IMR-90 (cell line): ENCODE measurements at regions not wholly inside any gene's neighbourhood (a gene's known extent, or its start where the extent isn't known, plus 50 kb on each side); places are given as distances from the start of the nearest gene placed in this dataset.

Experiments used
- ATAC-seq: fragments of 200-7000 bp; cut with Tn5 transposase; 2 replicates; pipeline ENCODE4 v1.9.1; 2020; ENCODE audit warnings: low read depth, mild to moderate bottlenecking, moderate library complexity
- BruUV-seq: library from RNA; stranded (reverse); fragments of 400-500 nt; replicated peaks from 2 replicates; lab custom pipeline; 2021; lab: Mats Ljungman, UMichigan
- CTCF ChIA-PET: fragments of 300-600 bp; formaldehyde crosslinking; extraction: SDS; loops from one replicate; lab custom pipeline; 2021; ENCODE audit warnings: antibody characterized with exemption; lab: Yijun Ruan, JAX
- POLR2A ChIA-PET: fragments of 300-600 bp; sonication (Branson Sonifier 250); formaldehyde crosslinking; loops from one replicate; lab custom pipeline; 2022; ENCODE audit warnings: antibody characterized with exemption; ENCODE audit not compliant: unreplicated experiment; lab: Charles Lee
- DNase-seq: peaks from one replicate; pipeline ENCODE4 v3.0.0; 2013
- H2AFZ ChIP-seq: replicated peaks from 2 replicates; pipeline ENCODE3; 2013; ENCODE audit warnings: low read length, mild to moderate bottlenecking; ENCODE audit not compliant: poor library complexity
- H2AK5ac ChIP-seq: 2 replicates; pipeline ENCODE4 v1.6.1; 2013; ENCODE audit warnings: low read depth, low read length, inconsistent platforms
- H2AK9ac ChIP-seq: replicated peaks from 2 replicates; pipeline ENCODE3; 2013; ENCODE audit warnings: mild to moderate bottlenecking, low read depth, low read length, moderate library complexity; ENCODE audit not compliant: poor library complexity
- H2BK120ac ChIP-seq: 2 replicates; pipeline ENCODE4 v1.6.1; 2013; ENCODE audit warnings: low read depth, low read length, inconsistent platforms
- H2BK15ac ChIP-seq: 3 replicates; pipeline ENCODE4 v1.6.1; 2013; ENCODE audit warnings: low read depth, low read length, inconsistent platforms
- H2BK20ac ChIP-seq: 2 replicates; pipeline ENCODE4 v1.6.1; 2013; ENCODE audit warnings: low read depth, mild to moderate bottlenecking, inconsistent platforms, low read length, moderate library complexity
- H2BK5ac ChIP-seq: 2 replicates; pipeline ENCODE4 v1.6.1; 2013; ENCODE audit warnings: mild to moderate bottlenecking, low read depth, low read length, inconsistent platforms; ENCODE audit not compliant: poor library complexity, severe bottlenecking
- H3K14ac ChIP-seq: replicated peaks from 2 replicates; pipeline ENCODE4 v1.6.1; 2013; ENCODE audit warnings: low read depth, low read length, inconsistent platforms
- H3K18ac ChIP-seq: 2 replicates; pipeline ENCODE4 v1.6.1; 2013; ENCODE audit warnings: low read depth, low read length, control low read depth
- H3K23ac ChIP-seq: 2 replicates; pipeline ENCODE4 v1.6.1; 2013; ENCODE audit warnings: low read depth, low read length, inconsistent platforms
- H3K27ac ChIP-seq: 2 replicates; pipeline ENCODE4 v1.5.1; 2013; ENCODE audit warnings: mild to moderate bottlenecking, control low read depth, low read length; ENCODE audit not compliant: insufficient read depth
- H3K27me3 ChIP-seq: 2 replicates; pipeline ENCODE4 v1.6.1; 2013; ENCODE audit warnings: low read length; ENCODE audit not compliant: control insufficient read depth, insufficient read depth
- H3K36me3 ChIP-seq: 2 replicates; pipeline ENCODE4 v1.6.1; 2013; ENCODE audit warnings: low read length, mixed read lengths; ENCODE audit not compliant: control insufficient read depth, insufficient read depth
- H3K4ac ChIP-seq: 2 replicates; pipeline ENCODE4 v1.6.1; 2013; ENCODE audit warnings: low read depth, low read length, inconsistent platforms
- H3K4me1 ChIP-seq: 2 replicates; pipeline ENCODE4 v1.6.1; 2013; ENCODE audit warnings: low read length, mixed read lengths; ENCODE audit not compliant: control insufficient read depth, insufficient read depth
- H3K4me2 ChIP-seq: 2 replicates; pipeline ENCODE4 v1.6.1; 2013; ENCODE audit warnings: low read depth, mild to moderate bottlenecking, control low read depth, low read length, moderate library complexity
- H3K4me3 ChIP-seq: 2 replicates; pipeline ENCODE4 v1.5.1; 2013; ENCODE audit warnings: low read depth, mild to moderate bottlenecking, control low read depth, low read length, moderate library complexity; ENCODE audit not compliant: insufficient read depth
- H3K56ac ChIP-seq: 2 replicates; pipeline ENCODE4 v1.6.1; 2013; ENCODE audit warnings: low read length, inconsistent platforms; ENCODE audit not compliant: insufficient read depth; ENCODE audit errors: extremely low read depth
- H3K79me1 ChIP-seq, 2 experiments: 2 replicates each; pipeline ENCODE4 v1.6.1; 2013; ENCODE audit warnings: low read length in 2 of 2, inconsistent platforms in 1 of 2, low read depth in 1 of 2
- H3K9ac ChIP-seq: 2 replicates; pipeline ENCODE4 v1.6.1; 2013; ENCODE audit warnings: low read depth, low read length, control low read depth
- H3K9me1 ChIP-seq: 2 replicates; pipeline ENCODE4 v1.6.1; 2013; ENCODE audit warnings: low read length, inconsistent platforms; ENCODE audit not compliant: insufficient read depth
- H3K9me3 ChIP-seq: 2 replicates; pipeline ENCODE4 v1.6.1; 2013; ENCODE audit warnings: low read length; ENCODE audit not compliant: control insufficient read depth, insufficient read depth
- H4K20me1 ChIP-seq: 2 replicates; pipeline ENCODE4 v1.6.1; 2013; ENCODE audit warnings: low read length, inconsistent platforms; ENCODE audit not compliant: insufficient read depth
- H4K5ac ChIP-seq: 2 replicates; pipeline ENCODE4 v1.6.1; 2013; ENCODE audit warnings: mild to moderate bottlenecking, low read depth, low read length, control low read depth
- H4K8ac ChIP-seq, 2 experiments: 2 replicates each; pipeline ENCODE4 v1.6.1; 2013; ENCODE audit warnings: low read depth in 2 of 2, low read length in 2 of 2, control low read depth in 1 of 2, inconsistent platforms in 1 of 2
- H4K91ac ChIP-seq: 2 replicates; pipeline ENCODE4 v1.6.1; 2013; ENCODE audit warnings: low read depth, low read length, inconsistent platforms; ENCODE audit not compliant: insufficient read depth
- BHLHE40 ChIP-seq: fragments of 150-350 bp; IDR thresholded peaks from 2 replicates; pipeline ENCODE4 v1.6.1; 2016; ENCODE audit warnings: mild to moderate bottlenecking, low read depth, low read length
- CEBPB ChIP-seq: IDR thresholded peaks from 2 replicates; pipeline ENCODE4 v1.6.1; 2012; ENCODE audit warnings: low read depth, low read length, improper control_type of control experiment
- CHD1 ChIP-seq: IDR thresholded peaks from 2 replicates; pipeline ENCODE4 v1.6.1; 2012; ENCODE audit warnings: low read depth, low read length, improper control_type of control experiment
- FOS ChIP-seq: fragments of 150-350 bp; IDR thresholded peaks from 2 replicates; pipeline ENCODE4 v1.6.1; 2016; ENCODE audit warnings: low read depth, low read length
- MAFK ChIP-seq: IDR thresholded peaks from 2 replicates; pipeline ENCODE4 v1.6.1; 2012; ENCODE audit warnings: low read depth, low read length, improper control_type of control experiment
- MAZ ChIP-seq: IDR thresholded peaks from 2 replicates; pipeline ENCODE4 v1.6.1; 2012; ENCODE audit warnings: low read depth, mild to moderate bottlenecking, low read length, improper control_type of control experiment, moderate library complexity, borderline replicate concordance
- MXI1 ChIP-seq: IDR thresholded peaks from 2 replicates; pipeline ENCODE4 v1.6.1; 2012; ENCODE audit warnings: low read depth, mild to moderate bottlenecking, low read length, moderate library complexity, borderline replicate concordance
- NFE2L2 ChIP-seq: fragments of 150-350 bp; IDR thresholded peaks from 2 replicates; pipeline ENCODE4 v1.6.1; 2016; ENCODE audit warnings: low read depth, mild to moderate bottlenecking, low read length
- POLR2A ChIP-seq: IDR thresholded peaks from 2 replicates; pipeline ENCODE4 v1.6.1; 2012; ENCODE audit warnings: mild to moderate bottlenecking, low read depth, low read length
- RAD21 ChIP-seq: IDR thresholded peaks from 2 replicates; pipeline ENCODE4 v1.6.1; 2012; ENCODE audit warnings: low read length, improper control_type of control experiment
- RCOR1 ChIP-seq: IDR thresholded peaks from 2 replicates; pipeline ENCODE4 v1.6.1; 2012; ENCODE audit warnings: mild to moderate bottlenecking, low read length, improper control_type of control experiment; ENCODE audit not compliant: insufficient replicate concordance
- RFX5 ChIP-seq: IDR thresholded peaks from 2 replicates; pipeline ENCODE4 v1.8.0; 2012; ENCODE audit warnings: low read depth, mild to moderate bottlenecking, low read length, moderate library complexity
- SMC3 ChIP-seq: fragments of 150-350 bp; IDR thresholded peaks from 2 replicates; pipeline ENCODE4 v1.6.1; 2016; ENCODE audit warnings: low read depth, mild to moderate bottlenecking, antibody characterized with exemption, low read length, moderate library complexity
- WGBS, 2 experiments: methylation state at CpG; one replicate each; pipeline versions ENCODE4 v1.1.5 to v1.1.7; 2013; ENCODE audit warnings: missing lambda C conversion rate in 2 of 2; ENCODE audit not compliant: insufficient read length in 1 of 2; ENCODE audit errors: extremely low coverage in 2 of 2; 5-methylcytosine and 5-hydroxymethylcytosine counted together
- dilution Hi-C: fragments of 300-500 bp; cut with HindIII; formaldehyde crosslinking; loops from one replicate; pipeline ENCODE4 v1.14.3; 2018; ENCODE audit warnings: low sequenced_read_pairs; ENCODE audit not compliant: unreplicated experiment
- in situ Hi-C: fragments of 300-500 bp; cut with MboI; formaldehyde crosslinking; loops from 3 replicates; pipeline ENCODE4 v1.14.3; 2019; ENCODE audit warnings: low sequenced_read_pairs, inconsistent platforms, mixed read lengths
- intact Hi-C: fragments of 100-400 bp; cut with micrococcal nuclease; formaldehyde crosslinking; loops from 2 replicates; pipeline ENCODE4 v1.10.0; 2022
- TF ChIP-seq, protein P1 (sequence below): fragments of 150-350 bp; IDR thresholded peaks from 2 replicates; pipeline ENCODE4 v1.6.1; 2017; ENCODE audit warnings: mild to moderate bottlenecking, antibody characterized with exemption, low read length, low read depth
- TF ChIP-seq, protein P2 (sequence below): conservative IDR thresholded peaks from 2 replicates; pipeline ENCODE4 v1.5.1; 2012; ENCODE audit warnings: mild to moderate bottlenecking, low read depth, low read length, improper control_type of control experiment
- TF ChIP-seq, protein P3 (sequence below): fragments of 150-350 bp; IDR thresholded peaks from 2 replicates; pipeline ENCODE4 v1.6.1; 2016; ENCODE audit warnings: low read depth, mild to moderate bottlenecking, low read length, moderate library complexity, borderline replicate concordance

DNA sequence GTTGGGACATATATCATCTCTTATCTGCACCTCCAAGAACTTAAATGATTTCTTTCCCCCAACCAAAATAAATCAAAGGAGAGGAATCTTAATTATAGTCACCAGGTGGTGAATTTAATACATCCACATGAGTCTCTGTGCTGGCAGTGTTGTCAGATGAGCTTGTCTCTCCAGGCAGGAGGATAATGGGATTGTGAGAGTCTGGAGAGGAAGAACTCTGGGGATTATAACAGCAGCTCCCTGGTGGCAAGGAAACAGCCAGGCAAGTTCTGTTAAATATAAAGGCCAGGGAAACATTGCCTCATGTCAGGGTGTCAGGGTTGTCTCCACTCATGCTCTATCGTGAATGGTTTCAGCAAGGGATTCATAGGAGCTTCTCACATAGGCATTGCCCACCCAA, 80.8 kb downstream of the TLR4 start:
- no CpG with 5 or more reads among the region's 1 CpG for WGBS, 2 experiments
- BruUV-seq, result no TSS peak
- H3K27ac ChIP-seq, result no peak overlapping the region
- no peaks in the 10 kb centered on the region for H3K4me1 ChIP-seq
- H3K18ac ChIP-seq, result no peak overlapping the region
- no peak overlapping the region for H4K8ac ChIP-seq
- no peak overlapping the region for H3K4me3 ChIP-seq
- H3K14ac ChIP-seq, result no peak overlapping the region
- no peaks in the 10 kb centered on the region for H3K27me3 ChIP-seq
- no peak overlapping the region for H2AK9ac ChIP-seq
- H2AFZ ChIP-seq, result no peak overlapping the region
- H3K9me3 ChIP-seq, result peaks cover 11% of the 10 kb centered on the region
- TF ChIP-seq POLR2A (no peak), BHLHE40 (no peak), RFX5 (no peak), MAFK (no peak), MXI1 (no peak), NFE2L2 (no peak), RAD21 (no peak), SMC3 (no peak), FOS (no peak), RCOR1 (no peak), CEBPB (no peak), CHD1 (no peak), MAZ (no peak)
- TF ChIP-seq, protein P1, sequence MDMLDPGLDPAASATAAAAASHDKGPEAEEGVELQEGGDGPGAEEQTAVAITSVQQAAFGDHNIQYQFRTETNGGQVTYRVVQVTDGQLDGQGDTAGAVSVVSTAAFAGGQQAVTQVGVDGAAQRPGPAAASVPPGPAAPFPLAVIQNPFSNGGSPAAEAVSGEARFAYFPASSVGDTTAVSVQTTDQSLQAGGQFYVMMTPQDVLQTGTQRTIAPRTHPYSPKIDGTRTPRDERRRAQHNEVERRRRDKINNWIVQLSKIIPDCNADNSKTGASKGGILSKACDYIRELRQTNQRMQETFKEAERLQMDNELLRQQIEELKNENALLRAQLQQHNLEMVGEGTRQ, result no peak
- TF ChIP-seq, protein P2, sequence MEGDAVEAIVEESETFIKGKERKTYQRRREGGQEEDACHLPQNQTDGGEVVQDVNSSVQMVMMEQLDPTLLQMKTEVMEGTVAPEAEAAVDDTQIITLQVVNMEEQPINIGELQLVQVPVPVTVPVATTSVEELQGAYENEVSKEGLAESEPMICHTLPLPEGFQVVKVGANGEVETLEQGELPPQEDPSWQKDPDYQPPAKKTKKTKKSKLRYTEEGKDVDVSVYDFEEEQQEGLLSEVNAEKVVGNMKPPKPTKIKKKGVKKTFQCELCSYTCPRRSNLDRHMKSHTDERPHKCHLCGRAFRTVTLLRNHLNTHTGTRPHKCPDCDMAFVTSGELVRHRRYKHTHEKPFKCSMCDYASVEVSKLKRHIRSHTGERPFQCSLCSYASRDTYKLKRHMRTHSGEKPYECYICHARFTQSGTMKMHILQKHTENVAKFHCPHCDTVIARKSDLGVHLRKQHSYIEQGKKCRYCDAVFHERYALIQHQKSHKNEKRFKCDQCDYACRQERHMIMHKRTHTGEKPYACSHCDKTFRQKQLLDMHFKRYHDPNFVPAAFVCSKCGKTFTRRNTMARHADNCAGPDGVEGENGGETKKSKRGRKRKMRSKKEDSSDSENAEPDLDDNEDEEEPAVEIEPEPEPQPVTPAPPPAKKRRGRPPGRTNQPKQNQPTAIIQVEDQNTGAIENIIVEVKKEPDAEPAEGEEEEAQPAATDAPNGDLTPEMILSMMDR, result no peak
- TF ChIP-seq, protein P3, sequence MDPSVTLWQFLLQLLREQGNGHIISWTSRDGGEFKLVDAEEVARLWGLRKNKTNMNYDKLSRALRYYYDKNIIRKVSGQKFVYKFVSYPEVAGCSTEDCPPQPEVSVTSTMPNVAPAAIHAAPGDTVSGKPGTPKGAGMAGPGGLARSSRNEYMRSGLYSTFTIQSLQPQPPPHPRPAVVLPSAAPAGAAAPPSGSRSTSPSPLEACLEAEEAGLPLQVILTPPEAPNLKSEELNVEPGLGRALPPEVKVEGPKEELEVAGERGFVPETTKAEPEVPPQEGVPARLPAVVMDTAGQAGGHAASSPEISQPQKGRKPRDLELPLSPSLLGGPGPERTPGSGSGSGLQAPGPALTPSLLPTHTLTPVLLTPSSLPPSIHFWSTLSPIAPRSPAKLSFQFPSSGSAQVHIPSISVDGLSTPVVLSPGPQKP, result no peak
- H3K79me1 ChIP-seq, result no peaks in the 10 kb centered on the region
- no peak overlapping the region for H2BK120ac ChIP-seq
- H4K20me1 ChIP-seq, result no peaks in the 10 kb centered on the region
- H2AK5ac ChIP-seq, result no peak overlapping the region
- no peak overlapping the region for H3K4me2 ChIP-seq
- ATAC-seq (no peak), DNase-seq (no peak)
- in situ Hi-C loops, result no loop called here
- no peak overlapping the region for H2BK5ac ChIP-seq
- dilution Hi-C loops, result no loop called here
- no peak overlapping the region for H2BK15ac ChIP-seq
- H3K36me3 ChIP-seq, result no peaks in the 10 kb centered on the region
- no peak overlapping the region for H4K5ac ChIP-seq
- H4K91ac ChIP-seq, result no peak overlapping the region
- no peak overlapping the region for H3K9ac ChIP-seq
- H3K23ac ChIP-seq, result no peak overlapping the region
- CTCF ChIA-PET, result no interaction called here
- H3K9me1 ChIP-seq, result no peaks in the 10 kb centered on the region
- POLR2A ChIA-PET, result no interaction called here
- no peak overlapping the region for H3K4ac ChIP-seq
- no peak overlapping the region for H2BK20ac ChIP-seq
- H3K56ac ChIP-seq, result no peak overlapping the region
- intact Hi-C loops, result no loop called here
